GM19463 (cell line): ENCODE measurements at regions not wholly inside any gene's neighbourhood (a gene's known extent, or its start where the extent isn't known, plus 50 kb on each side); places are given as distances from the start of the nearest gene placed in this dataset.

ENCODE experiments used
- ATAC-seq: cut with Tn5 transposase; IDR thresholded peaks from one replicate; pipeline ENCODE4 v1.9.1; 2021; ENCODE audit warnings: mild to moderate bottlenecking, moderate library complexity; ENCODE audit not compliant: unreplicated experiment

DNA sequence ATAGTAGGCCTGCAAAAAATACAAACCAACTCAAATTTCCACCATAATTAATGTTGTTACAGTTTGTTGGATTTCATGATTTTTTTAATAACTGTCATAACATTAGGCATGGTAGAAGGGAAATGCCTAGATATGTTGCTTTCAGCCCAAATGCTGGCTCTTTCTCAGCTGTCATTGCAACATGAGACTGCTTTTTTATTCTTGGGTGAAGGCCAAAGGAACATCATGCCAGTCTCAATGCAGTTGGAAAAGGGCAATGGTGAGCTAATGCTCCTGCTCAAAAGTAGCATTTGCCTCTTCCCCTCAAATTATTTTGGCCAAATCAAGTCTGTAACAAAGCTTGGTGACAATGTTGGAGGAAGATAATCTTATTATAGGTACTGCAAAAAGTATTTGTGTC is 877.7 kb upstream of the PRMT6 start:
- ATAC-seq = no peak

- no peak for ATAC-seq
Observed at GRCh38 chr1:106181866-106182265, 874.6 kb upstream of the PRMT6 start.

- no peak for ATAC-seq
Observed at GRCh38 chr1:106185089-106185488, 871.4 kb upstream of the PRMT6 start.

GRCh38 chr1:106189780-106190179 is 866.7 kb upstream of the PRMT6 start:
- no peak for ATAC-seq

- no peak for ATAC-seq
Observed at GRCh38 chr1:106194206-106194605, 862.3 kb upstream of the PRMT6 start.

DNA sequence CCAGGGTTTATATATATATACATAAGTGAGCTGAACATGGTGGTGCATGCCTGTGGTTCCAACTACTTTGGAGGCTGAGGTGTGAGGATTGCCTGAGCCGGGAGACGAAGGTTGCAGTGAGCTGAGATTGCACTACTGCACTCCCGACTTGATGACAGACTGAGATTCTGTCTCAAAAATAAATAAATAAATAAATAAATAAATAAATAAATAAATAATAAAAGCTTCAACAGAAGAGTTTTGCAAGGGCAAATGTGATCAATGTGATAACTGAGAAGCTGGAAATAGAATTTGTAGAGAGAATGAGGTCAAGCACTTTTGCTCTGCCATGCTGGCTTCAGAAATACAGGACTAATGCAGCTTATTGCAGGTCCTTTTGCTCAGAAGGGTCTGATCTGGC is 855.8 kb upstream of the PRMT6 start:
- no peak for ATAC-seq

DNA sequence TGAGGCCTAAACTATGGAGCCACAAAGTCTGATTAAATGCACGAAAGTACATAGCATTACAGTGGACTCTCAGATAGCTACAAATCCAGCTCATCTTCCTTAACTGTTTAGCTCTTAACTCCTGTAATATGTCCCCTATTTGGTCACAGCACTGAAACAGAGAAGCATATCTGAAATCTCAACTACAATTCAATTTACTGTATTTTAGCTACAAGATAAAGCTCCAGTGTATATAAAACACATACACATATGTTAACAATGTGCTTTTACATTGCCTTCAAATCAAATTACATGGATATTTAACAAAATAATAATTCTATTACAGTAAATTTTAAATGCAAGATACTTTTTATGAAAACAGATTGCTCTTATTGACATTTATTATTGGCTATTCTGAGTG is 849.3 kb upstream of the PRMT6 start:
- ATAC-seq = no peak

- no peak for ATAC-seq
Observed at GRCh38 chr1:106217765-106218164, 838.7 kb upstream of the PRMT6 start.

DNA sequence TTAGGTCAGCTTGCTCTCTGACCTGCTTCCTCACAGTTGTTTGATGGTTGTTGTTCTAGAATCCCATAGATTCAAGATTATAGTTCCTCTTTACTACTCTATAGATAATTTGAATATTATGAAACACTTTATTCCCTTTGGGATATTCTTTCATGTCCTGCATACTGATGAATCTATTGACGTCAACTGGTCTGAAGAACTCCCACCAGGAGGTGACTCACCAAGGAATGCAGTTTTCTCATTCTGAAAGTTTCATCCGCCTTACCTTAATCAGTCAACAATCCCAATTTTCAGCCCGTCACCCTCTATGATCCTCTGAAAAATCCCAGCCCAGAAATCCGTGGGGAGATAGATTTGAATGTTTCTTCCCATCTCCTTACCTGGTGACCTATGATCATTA is 834.1 kb upstream of the PRMT6 start:
- no peak for ATAC-seq

GRCh38 chr1:106223213-106223612 is 833.3 kb upstream of the PRMT6 start:
- ATAC-seq = no peak

DNA sequence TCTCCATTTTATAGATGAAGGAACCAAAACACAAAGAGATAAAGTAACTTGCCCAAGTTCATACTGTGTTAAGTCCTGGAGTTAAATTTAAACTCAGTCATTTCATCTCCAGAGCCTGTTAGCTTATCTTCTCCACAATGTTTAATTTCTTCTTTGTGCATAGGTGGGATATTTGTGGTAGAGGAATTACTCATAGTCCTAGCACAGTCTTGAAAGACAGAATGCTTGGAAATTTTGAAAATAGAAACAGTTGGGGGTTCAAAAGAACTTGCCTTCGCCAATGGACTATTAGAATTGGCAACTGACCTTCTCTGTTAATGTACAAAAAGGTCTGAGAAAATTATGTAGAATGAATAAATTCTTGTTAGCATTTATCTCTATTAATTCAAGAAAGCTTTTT is 832.0 kb upstream of the PRMT6 start:
- ATAC-seq = no peak

GRCh38 chr1:106225403-106225802 is 831.1 kb upstream of the PRMT6 start:
- no peak for ATAC-seq

GRCh38 chr1:106226550-106226949 is 829.9 kb upstream of the PRMT6 start:
- no peak for ATAC-seq

GRCh38 chr1:106232128-106232527 is 824.3 kb upstream of the PRMT6 start:
- ATAC-seq = no peak

- ATAC-seq = no peak
Observed at GRCh38 chr1:106233511-106233910, 823.0 kb upstream of the PRMT6 start.

DNA sequence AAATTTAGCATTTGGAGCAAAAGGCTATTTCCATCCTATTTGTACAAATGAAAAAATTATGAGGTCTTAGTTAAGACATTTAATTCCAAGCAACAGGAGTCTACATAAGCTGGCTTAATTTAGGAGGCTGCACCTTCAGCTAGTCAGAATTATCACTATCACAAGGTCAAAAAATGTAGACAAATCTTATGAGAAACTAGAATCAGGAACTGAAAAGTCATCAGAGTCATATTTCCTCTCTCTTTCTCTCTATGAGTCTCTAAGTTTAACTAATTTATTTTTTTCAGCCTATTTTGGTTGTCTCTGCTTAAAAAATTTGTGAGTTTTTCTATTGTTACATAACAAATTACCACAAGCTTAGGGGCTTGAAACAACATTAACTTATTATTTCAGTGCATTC is 807.1 kb upstream of the PRMT6 start:
- ATAC-seq = no peak

GRCh38 chr1:106249810-106250209 is 806.7 kb upstream of the PRMT6 start:
- ATAC-seq = no peak

GRCh38 chr1:106254748-106255147 is 801.7 kb upstream of the PRMT6 start:
- no peak for ATAC-seq

DNA sequence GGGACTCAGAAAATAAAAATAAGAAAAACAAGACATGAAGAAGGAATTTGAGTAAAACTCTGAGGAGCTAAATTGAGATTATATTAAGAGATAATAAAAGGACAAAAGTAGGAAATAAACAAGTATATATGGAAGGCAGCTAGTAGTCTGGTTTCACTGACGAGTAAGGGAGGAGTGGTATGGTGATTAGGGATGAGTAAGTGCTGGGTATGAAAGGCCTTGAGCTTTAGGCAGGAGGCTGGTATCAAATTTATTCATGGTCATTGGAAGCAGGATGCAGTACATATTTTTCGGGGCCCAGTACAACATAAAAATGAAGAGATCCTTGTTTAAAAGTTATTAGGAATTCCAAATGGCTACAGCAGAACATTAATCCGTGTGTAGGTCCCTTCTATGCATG is 789.7 kb upstream of the PRMT6 start:
- ATAC-seq = no peak

DNA sequence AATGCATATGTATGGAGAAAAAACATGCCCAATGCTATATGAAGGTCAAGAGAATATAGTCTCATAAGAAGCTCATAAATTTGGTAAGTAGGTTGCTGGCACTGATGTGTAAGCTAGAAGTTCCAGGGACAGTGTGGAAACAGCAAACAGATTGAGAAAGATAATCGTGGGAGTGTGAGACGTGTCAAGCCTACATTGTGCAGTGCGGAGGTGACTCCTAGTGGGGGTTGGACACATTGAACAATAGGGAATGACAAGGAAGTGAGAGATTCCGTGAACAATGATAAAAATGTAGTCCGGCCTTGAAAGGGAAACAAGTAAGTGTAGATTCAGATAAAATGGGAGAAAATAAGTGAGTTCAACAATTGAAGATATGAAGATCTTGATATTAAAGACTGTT is 788.4 kb upstream of the PRMT6 start:
- no peak for ATAC-seq

GRCh38 chr1:106276871-106277270 is 779.6 kb upstream of the PRMT6 start:
- ATAC-seq = no peak

GRCh38 chr1:106277786-106278185 is 778.7 kb upstream of the PRMT6 start:
- ATAC-seq = no peak

DNA sequence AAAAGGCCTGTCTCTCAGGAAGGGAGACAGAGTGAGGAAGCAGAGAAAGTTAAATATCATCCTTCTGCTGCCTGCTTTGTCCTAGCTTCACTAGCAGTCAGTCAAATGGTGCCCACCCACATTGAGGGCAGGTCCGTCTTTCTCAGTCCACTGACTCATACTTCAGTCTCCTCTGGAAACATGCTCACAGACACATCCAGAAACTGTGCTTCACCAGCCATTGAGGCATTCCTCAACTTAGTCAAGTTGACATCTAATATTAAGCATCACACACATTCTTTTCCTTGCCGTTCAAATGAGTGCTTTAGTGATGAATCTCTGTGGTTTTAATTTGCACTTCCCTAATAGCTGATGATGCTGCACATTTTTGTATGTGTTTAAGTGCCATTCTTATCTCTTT is 777.8 kb upstream of the PRMT6 start:
- ATAC-seq = no peak
